Endothelial cell of umbilical vein (primary cell): ENCODE measurements at regions not wholly inside any gene's neighbourhood (a gene's known extent, or its start where the extent isn't known, plus 50 kb on each side); places are given as distances from the start of the nearest gene placed in this dataset.

Experiments used
- BruUV-seq: library from RNA; stranded (reverse); fragments of 400-500 nt; replicated peaks from 2 replicates; lab custom pipeline; 2021; lab: Mats Ljungman, UMichigan
- CTCF ChIA-PET: fragments of 300-600, 350-600 bp; sonication (Branson Sonifier 250); formaldehyde crosslinking; loops from one replicate; lab custom pipeline; 2021; ENCODE audit warnings: antibody characterized with exemption, inconsistent platforms; lab: Charles Lee
- POLR2A ChIA-PET: fragments of 300-600, 350-600 bp; sonication (Branson Sonifier 250); formaldehyde crosslinking; loops from one replicate; lab custom pipeline; 2021; ENCODE audit warnings: antibody characterized with exemption, inconsistent platforms; lab: Charles Lee
- DNase-seq: peaks from one replicate; pipeline ENCODE4 v3.0.0-alpha.2; 2011; ENCODE audit warnings: low read depth, low spot score
- FAIRE-seq: peaks from 2 replicates; lab custom pipeline; 2011; peaks lifted over from hg19 to GRCh38; lab: Jason Lieb, UNC
- H2AFZ ChIP-seq: 2 replicates; pipeline ENCODE4 v1.6.0; 2012; ENCODE audit warnings: low read depth, low read length, control low read depth, inconsistent platforms
- H3K27ac ChIP-seq: 2 replicates; pipeline ENCODE4 v1.5.1; 2011; ENCODE audit warnings: low read depth, mild to moderate bottlenecking, control low read depth, low read length, moderate library complexity; ENCODE audit not compliant: insufficient read depth
- H3K27me3 ChIP-seq, 2 experiments: 2 replicates each; pipeline versions ENCODE4 v1.6.0 to v1.6.1; 2011; ENCODE audit warnings: low read length in 2 of 2, mixed read lengths in 1 of 2; ENCODE audit not compliant: control insufficient read depth in 2 of 2, insufficient read depth in 2 of 2
- H3K36me3 ChIP-seq, 2 experiments: 2 replicates in 1 of 2; 3 replicates in 1 of 2; pipeline ENCODE4 v1.5.1; 2011; ENCODE audit warnings: low read length in 2 of 2, mild to moderate bottlenecking in 1 of 2, moderate library complexity in 1 of 2; ENCODE audit not compliant: control insufficient read depth in 2 of 2, insufficient read depth in 2 of 2; ENCODE audit errors: extremely low read depth in 1 of 2
- H3K4me1 ChIP-seq: 3 replicates; pipeline ENCODE4 v1.5.1; 2011; ENCODE audit warnings: mild to moderate bottlenecking, low read length; ENCODE audit not compliant: control insufficient read depth, insufficient read depth; ENCODE audit errors: extremely low read depth
- H3K4me2 ChIP-seq: 2 replicates; pipeline ENCODE4 v1.6.1; 2011; ENCODE audit warnings: low read length, control low read depth, mixed read lengths; ENCODE audit not compliant: insufficient read depth
- H3K4me3 ChIP-seq, 3 experiments: fragments of 200-600 bp in 1 of 3; sonication (generic), shearing (Covaris generic) in 1 of 3; replicated peaks in 1 of 3; 2 replicates each; pipeline ENCODE4 v1.5.1; 2011 to 2016; ENCODE audit warnings: control low read depth in 3 of 3, low read length in 3 of 3, mild to moderate bottlenecking in 2 of 3, inconsistent platforms in 1 of 3, low read depth in 1 of 3, moderate library complexity in 1 of 3; ENCODE audit not compliant: insufficient read depth in 1 of 3
- H3K79me2 ChIP-seq: 2 replicates; pipeline ENCODE4 v1.6.0; 2012; ENCODE audit warnings: low read length, inconsistent platforms; ENCODE audit not compliant: control insufficient read depth, insufficient read depth
- H3K9ac ChIP-seq: replicated peaks from 2 replicates; pipeline ENCODE3; 2011; ENCODE audit warnings: low read length, control low read depth; ENCODE audit not compliant: insufficient read depth; ENCODE audit errors: extremely low read depth
- H3K9me1 ChIP-seq: replicated peaks from 3 replicates; pipeline ENCODE4 v1.6.0; 2011; ENCODE audit warnings: mild to moderate bottlenecking, low read length; ENCODE audit not compliant: control insufficient read depth, insufficient read depth; ENCODE audit errors: extremely low read depth
- H3K9me3 ChIP-seq: replicated peaks from 2 replicates; pipeline ENCODE4 v1.5.1; 2012; ENCODE audit warnings: low read length, inconsistent platforms; ENCODE audit not compliant: control insufficient read depth, insufficient read depth
- H4K20me1 ChIP-seq: replicated peaks from 2 replicates; pipeline ENCODE3; 2011; ENCODE audit warnings: mild to moderate bottlenecking, low read length; ENCODE audit not compliant: control insufficient read depth, insufficient read depth; ENCODE audit errors: extremely low read depth
- CTCF ChIP-seq, 2 donors: IDR thresholded peaks; 1 replicate in 1 of 2; 2 replicates in 1 of 2; pipeline ENCODE4 v1.5.1; 2011; ENCODE audit warnings: low read length in 2 of 2, mild to moderate bottlenecking in 2 of 2, moderate library complexity in 2 of 2, control low read depth in 1 of 2, inconsistent platforms in 1 of 2, low read depth in 1 of 2; ENCODE audit not compliant: insufficient read depth in 1 of 2; ENCODE audit errors: extremely low read depth in 1 of 2
- EZH2 ChIP-seq: IDR thresholded peaks from 2 replicates; pipeline ENCODE4 v1.6.1; 2012; ENCODE audit warnings: borderline replicate concordance, low read depth, mild to moderate bottlenecking, moderate library complexity, low read length, inconsistent platforms; ENCODE audit not compliant: severe bottlenecking
- FOS ChIP-seq: IDR thresholded peaks from 2 replicates; pipeline ENCODE4 v1.6.1; 2011; ENCODE audit warnings: mild to moderate bottlenecking, low read length, moderate library complexity, borderline replicate concordance; ENCODE audit not compliant: insufficient read depth
- GATA2 ChIP-seq: IDR thresholded peaks from 2 replicates; pipeline ENCODE4 v1.7.0; 2011; ENCODE audit warnings: low read depth, mild to moderate bottlenecking, moderate library complexity, mixed read lengths, low read length; ENCODE audit not compliant: insufficient read length, insufficient read depth
- JUN ChIP-seq: IDR thresholded peaks from 2 replicates; pipeline ENCODE4 v1.6.1; 2011; ENCODE audit warnings: borderline replicate concordance, low read depth; ENCODE audit not compliant: insufficient read length, insufficient read depth
- MAX ChIP-seq: IDR thresholded peaks from 2 replicates; pipeline ENCODE4 v1.6.1; 2011; ENCODE audit not compliant: insufficient read depth, insufficient read length
- MYC ChIP-seq: IDR thresholded peaks from one replicate; pipeline ENCODE4 v1.6.1; 2011; ENCODE audit warnings: mild to moderate bottlenecking, low read depth, low read length
- POLR2A ChIP-seq: IDR thresholded peaks from 2 replicates; pipeline ENCODE4 v1.6.1; 2012; ENCODE audit warnings: low read depth, mild to moderate bottlenecking, control low read depth, low read length
- POLR2AphosphoS5 ChIP-seq: IDR thresholded peaks from 2 replicates; pipeline ENCODE4 v1.6.1; 2012; ENCODE audit warnings: low read depth, mild to moderate bottlenecking, control low read depth, low read length, moderate library complexity; ENCODE audit not compliant: insufficient read depth
- dilution Hi-C: fragments of 300-500 bp; cut with MboI; formaldehyde crosslinking; loops from one replicate; pipeline ENCODE4 v1.15.0; 2019; ENCODE audit warnings: low sequenced_read_pairs; ENCODE audit not compliant: extremely low pct_ligation_motif_present
- intact Hi-C: fragments of 100-400 bp; cut with micrococcal nuclease; formaldehyde crosslinking; loops from one replicate; pipeline ENCODE4 v1.10.0; 2022

- TF ChIP-seq EZH2 = no peak
- TF ChIP-seq FOS = no peak
- no peak for TF ChIP-seq CTCF (IDR thresholded peaks at IDR 0.05; ENCODE audit: extremely low read depth in 1 of 2, insufficient read depth in 1 of 2, low read depth in 1 of 2, low read length in 2 of 2)
- TF ChIP-seq POLR2AphosphoS5 = no peak
- TF ChIP-seq POLR2A = no peak
- TF ChIP-seq MYC = no peak
- no peak for TF ChIP-seq JUN
- no peak for TF ChIP-seq GATA2
- no peak for TF ChIP-seq MAX
- Histone ChIP-seq H4K20me1 (no peaks in the 10 kb centered on the region), H3K27ac (peak overlapping the region; percentile 100), H3K4me3 (no peak overlapping the region), H3K27me3 (no peaks in the 10 kb centered on the region), H3K9me3 (no peaks in the 10 kb centered on the region), H2AFZ (no peak overlapping the region), H3K79me2 (no peaks in the 10 kb centered on the region), H3K36me3 (no peaks in the 10 kb centered on the region), H3K4me2 (no peak overlapping the region), H3K9ac (peak overlapping the region; percentile 26), H3K4me1 (peaks cover 65% of the 10 kb centered on the region), H3K9me1 (no peaks in the 10 kb centered on the region)
- BruUV-seq = no TSS peak
- DNase-seq (no peak), FAIRE-seq (no peak)
- intact Hi-C loops = no loop called here
- CTCF ChIA-PET = interaction anchor here (1.1 kb wide), 1 partner anchor 99 kb away, joined by 4 read pairs; no protein-coding TSS in a partner anchor
- POLR2A ChIA-PET = no interaction called here
- dilution Hi-C loops = loop anchor here (25.0 kb wide), 1 partner anchor 373 kb away; the partner anchor contains the start of gene IRF2BP2
Observed at GRCh38 chr1:234985007-234985370, 143.6 kb downstream of the TOMM20 start.
